Thyroid gland (tissue), 4 donors: ENCODE measurements at regions not wholly inside any gene's neighbourhood (a gene's known extent, or its start where the extent isn't known, plus 50 kb on each side); places are given as distances from the start of the nearest gene placed in this dataset.

Source experiments
- DNase-seq, 2 donors: peaks; one replicate each; pipeline ENCODE4 v3.0.0-alpha.2; 2019
- H3K27ac ChIP-seq, 3 donors: fragments of 200-600 bp; sonication (generic); 1 replicate in 2 of 3; 2 replicates in 1 of 3; pipeline ENCODE4 v1.5.1; 2016 to 2019; ENCODE audit warnings: mild to moderate bottlenecking in 1 of 3, moderate library complexity in 1 of 3
- H3K27me3 ChIP-seq: fragments of 200-600 bp; sonication (generic); one replicate; pipeline ENCODE4 v1.5.1; 2019
- H3K36me3 ChIP-seq, 2 donors: fragments of 200-600 bp; sonication (generic); one replicate each; pipeline ENCODE4 v1.5.1; 2016 to 2019
- H3K4me1 ChIP-seq, 2 donors: fragments of 200-600 bp; sonication (generic); one replicate each; pipeline ENCODE4 v1.5.1; 2017 to 2019
- H3K4me3 ChIP-seq, 3 donors: fragments of 200-600 bp; sonication (generic); replicated peaks in 1 of 3; 1 replicate in 2 of 3; 2 replicates in 1 of 3; pipeline ENCODE4 v1.5.1; 2016; ENCODE audit warnings: mild to moderate bottlenecking in 1 of 3
- H3K9me3 ChIP-seq: fragments of 200-600 bp; sonication (generic); one replicate; pipeline ENCODE4 v1.5.1; 2017
- POLR2A ChIP-seq, 2 donors: fragments of 450-650 bp; IDR thresholded peaks; one replicate each; pipeline ENCODE4 v1.6.1; 2017; ENCODE audit warnings: antibody characterized with exemption in 2 of 2, mild to moderate bottlenecking in 2 of 2, moderate library complexity in 1 of 2
- WGBS, 2 donors: methylation state at CpG; one replicate each; pipeline ENCODE4 v1.1.5; 2017; 5-methylcytosine and 5-hydroxymethylcytosine counted together
- intact Hi-C: fragments of 100-400 bp; cut with DNase I; formaldehyde crosslinking; loops from one replicate; pipeline ENCODE4 v1.15.1; 2023
- TF ChIP-seq, protein P1 (sequence below), 6 experiments: fragments of 200-600 bp in 3 of 6; fragments of 450-650 bp in 3 of 6; sonication (generic) in 3 of 6; IDR thresholded peaks; one replicate each; pipeline ENCODE4 v1.5.1; 2016 to 2019; ENCODE audit warnings: antibody characterized with exemption in 6 of 6, mild to moderate bottlenecking in 2 of 6, inconsistent platforms in 1 of 6, moderate library complexity in 1 of 6

DNA sequence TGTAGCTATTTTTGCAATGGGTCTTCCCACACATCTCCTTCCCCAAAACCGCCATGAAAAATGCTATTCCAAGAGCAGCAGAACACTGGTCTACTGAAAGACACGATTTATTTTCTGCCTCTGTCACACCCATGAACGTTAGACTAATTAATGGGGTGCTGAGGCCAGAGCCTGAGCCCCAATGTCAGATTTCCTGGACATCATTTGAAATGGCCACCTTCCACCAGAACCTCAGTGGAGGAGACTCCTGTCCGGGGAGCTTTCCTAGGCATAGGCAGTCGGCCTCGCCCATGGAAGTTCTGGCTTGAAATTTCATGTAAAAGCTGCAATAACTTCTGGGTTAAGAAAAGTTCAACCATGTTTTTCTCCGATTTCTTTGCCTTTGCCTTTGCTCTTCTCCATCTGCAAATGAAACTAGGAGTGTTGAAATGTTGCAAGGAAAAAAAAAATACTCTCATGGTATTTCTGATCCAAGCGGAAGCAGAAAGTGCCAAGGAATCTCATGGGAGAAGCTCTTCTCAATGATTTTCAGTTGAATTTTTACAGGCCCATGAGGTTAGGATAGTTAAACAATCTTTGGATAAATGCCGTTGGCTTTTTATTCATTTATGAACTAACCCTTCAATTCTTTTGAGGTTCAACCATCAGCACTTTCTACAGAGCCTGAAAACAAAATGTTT is 570.8 kb upstream of the MGMT start:
- 72 to 73% methylated on average over 9 of the region's 9 CpGs for WGBS, 2 donors
- no peak overlapping the region for H3K4me3 ChIP-seq
- peaks cover 17% of the 10 kb centered on the region in 2 donors for H3K4me1 ChIP-seq
- no peaks in the 10 kb centered on the region for H3K27me3 ChIP-seq
- TF ChIP-seq, protein P1, sequence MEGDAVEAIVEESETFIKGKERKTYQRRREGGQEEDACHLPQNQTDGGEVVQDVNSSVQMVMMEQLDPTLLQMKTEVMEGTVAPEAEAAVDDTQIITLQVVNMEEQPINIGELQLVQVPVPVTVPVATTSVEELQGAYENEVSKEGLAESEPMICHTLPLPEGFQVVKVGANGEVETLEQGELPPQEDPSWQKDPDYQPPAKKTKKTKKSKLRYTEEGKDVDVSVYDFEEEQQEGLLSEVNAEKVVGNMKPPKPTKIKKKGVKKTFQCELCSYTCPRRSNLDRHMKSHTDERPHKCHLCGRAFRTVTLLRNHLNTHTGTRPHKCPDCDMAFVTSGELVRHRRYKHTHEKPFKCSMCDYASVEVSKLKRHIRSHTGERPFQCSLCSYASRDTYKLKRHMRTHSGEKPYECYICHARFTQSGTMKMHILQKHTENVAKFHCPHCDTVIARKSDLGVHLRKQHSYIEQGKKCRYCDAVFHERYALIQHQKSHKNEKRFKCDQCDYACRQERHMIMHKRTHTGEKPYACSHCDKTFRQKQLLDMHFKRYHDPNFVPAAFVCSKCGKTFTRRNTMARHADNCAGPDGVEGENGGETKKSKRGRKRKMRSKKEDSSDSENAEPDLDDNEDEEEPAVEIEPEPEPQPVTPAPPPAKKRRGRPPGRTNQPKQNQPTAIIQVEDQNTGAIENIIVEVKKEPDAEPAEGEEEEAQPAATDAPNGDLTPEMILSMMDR (IDR thresholded peaks at IDR 0.05): no peak
- no peak for TF ChIP-seq POLR2A (IDR thresholded peaks at IDR 0.05)
- H3K9me3 ChIP-seq: no peaks in the 10 kb centered on the region
- intact Hi-C loops: no loop called here
- no peak overlapping the region for H3K27ac ChIP-seq
- H3K36me3 ChIP-seq: no peaks in the 10 kb centered on the region
- DNase-seq: no peak

DNA sequence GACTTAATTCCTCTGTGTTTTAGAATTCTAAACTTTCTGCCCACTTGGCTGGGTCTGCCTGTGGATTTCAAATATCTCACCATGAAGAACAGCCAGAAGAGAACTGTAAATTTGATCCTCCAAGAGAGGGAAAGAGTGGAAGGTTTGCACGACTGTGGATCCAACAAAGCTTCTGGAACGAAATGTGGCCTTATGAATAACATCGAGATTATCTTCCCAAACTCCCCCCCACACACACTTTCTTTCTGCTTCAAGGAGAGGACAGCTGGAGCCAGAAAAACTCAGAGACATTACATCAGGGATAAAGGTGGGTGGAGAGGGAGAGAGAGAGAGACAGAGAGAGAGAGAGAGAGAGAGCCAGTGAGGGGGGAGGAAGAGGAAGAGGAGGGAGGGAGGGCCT is 570.1 kb upstream of the MGMT start:
- Histone ChIP-seq H3K36me3 (no peaks in the 10 kb centered on the region), H3K9me3 (no peaks in the 10 kb centered on the region), H3K27ac (no peak overlapping the region), H3K27me3 (no peaks in the 10 kb centered on the region), H3K4me3 (no peak overlapping the region), H3K4me1 (peaks cover 17% of the 10 kb centered on the region in 2 donors)
- intact Hi-C loops: no loop called here
- WGBS, 2 donors: 59 to 65% methylated on average over 3 of the region's 3 CpGs
- DNase-seq: no peak
- TF ChIP-seq, protein P1 (IDR thresholded peaks at IDR 0.05): no peak
- no peak for TF ChIP-seq POLR2A (IDR thresholded peaks at IDR 0.05)

DNA sequence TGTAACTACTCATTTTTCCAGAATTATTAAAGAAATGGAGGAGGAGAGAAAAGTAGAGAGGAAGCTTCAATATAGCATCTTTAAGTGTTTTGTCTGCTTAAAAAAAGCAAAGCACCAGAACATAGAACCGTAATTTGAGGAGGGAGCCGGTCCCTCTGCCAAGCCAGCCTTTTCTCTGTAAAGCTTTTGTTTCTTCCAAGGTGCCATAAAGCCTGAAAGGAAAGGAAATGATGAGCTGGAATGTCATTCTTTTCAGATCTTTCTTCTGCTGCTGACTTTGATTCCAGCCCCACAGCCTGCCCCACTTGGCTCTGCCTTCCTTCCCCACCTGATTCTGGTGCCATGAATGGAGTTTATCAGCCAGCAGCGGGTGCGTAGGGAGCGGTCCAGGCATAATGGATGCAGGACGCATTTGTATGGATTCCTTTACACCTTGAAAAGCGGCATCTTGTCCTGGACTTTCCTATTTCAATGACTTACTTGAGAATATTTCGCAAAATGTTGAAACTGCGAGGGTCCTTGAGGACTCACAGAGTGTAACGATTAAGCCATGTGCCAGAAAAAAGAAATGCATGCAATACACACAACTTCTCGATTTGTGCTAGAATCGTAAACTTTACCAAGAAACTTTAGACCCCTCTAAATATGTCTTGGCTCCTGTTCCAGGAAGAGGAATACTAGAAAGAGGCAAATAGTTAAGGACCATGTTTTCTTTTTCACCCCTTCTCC is 569.5 kb upstream of the MGMT start:
- Histone ChIP-seq H3K4me3 (no peak overlapping the region), H3K4me1 (peaks cover 17% of the 10 kb centered on the region in 2 donors), H3K27ac (no peak overlapping the region), H3K9me3 (no peaks in the 10 kb centered on the region), H3K36me3 (no peaks in the 10 kb centered on the region), H3K27me3 (no peaks in the 10 kb centered on the region)
- 29 to 34% methylated on average over 12 of the region's 12 CpGs for WGBS, 2 donors
- peak in 1 of 2 donors; percentile 6 for DNase-seq
- TF ChIP-seq, protein P1 (IDR thresholded peaks at IDR 0.05): no peak
- TF ChIP-seq POLR2A (IDR thresholded peaks at IDR 0.05): no peak
- intact Hi-C loops: no loop called here

DNA sequence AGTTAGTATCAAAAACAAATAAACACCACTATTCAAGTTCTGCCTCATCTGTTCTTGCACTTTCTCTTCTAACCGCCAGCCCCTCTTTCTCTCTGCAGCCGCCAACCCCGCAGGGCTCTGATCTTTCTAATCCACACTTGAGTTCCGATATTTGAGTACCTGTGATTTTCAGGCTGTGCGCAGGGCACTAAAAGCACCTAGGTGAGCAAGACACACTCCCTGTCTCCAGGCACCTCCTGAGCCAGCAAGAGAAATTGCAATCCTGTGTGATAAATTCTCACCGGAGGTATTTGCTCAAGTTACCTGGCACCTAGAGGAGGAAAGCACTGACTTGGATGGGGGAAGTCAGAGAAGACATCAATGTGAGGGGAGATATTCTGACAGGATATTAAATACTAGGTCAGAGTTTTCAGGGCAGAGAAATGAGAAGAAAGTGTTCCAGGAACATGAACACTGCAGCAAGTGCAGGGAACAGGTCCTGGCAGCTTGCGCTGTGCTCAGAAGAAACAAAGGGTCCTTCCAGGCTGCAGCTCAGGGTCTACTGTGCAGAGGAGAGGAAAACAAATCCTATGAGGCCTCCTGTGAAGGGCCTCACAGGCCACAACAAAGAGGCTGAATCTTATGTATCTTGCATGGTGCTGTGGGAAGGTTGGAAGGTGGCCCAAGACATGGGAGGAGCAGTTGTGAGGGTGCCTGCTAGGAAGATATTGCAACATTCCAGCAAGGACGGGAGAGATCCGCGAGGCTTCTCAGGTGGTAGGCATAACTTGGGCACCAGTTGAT is 568.7 kb upstream of the MGMT start:
- H3K27me3 ChIP-seq: no peaks in the 10 kb centered on the region
- no peak overlapping the region for H3K4me3 ChIP-seq
- TF ChIP-seq, protein P1 (IDR thresholded peaks at IDR 0.05): no peak
- no peak for TF ChIP-seq POLR2A (IDR thresholded peaks at IDR 0.05)
- H3K4me1 ChIP-seq: peaks cover 17% of the 10 kb centered on the region in 2 donors
- peak; percentile 21 to 27 for DNase-seq
- H3K9me3 ChIP-seq: no peaks in the 10 kb centered on the region
- no peaks in the 10 kb centered on the region for H3K36me3 ChIP-seq
- 35 to 40% methylated on average over 10 of the region's 10 CpGs for WGBS, 2 donors
- intact Hi-C loops: no loop called here
- H3K27ac ChIP-seq: no peak overlapping the region

DNA sequence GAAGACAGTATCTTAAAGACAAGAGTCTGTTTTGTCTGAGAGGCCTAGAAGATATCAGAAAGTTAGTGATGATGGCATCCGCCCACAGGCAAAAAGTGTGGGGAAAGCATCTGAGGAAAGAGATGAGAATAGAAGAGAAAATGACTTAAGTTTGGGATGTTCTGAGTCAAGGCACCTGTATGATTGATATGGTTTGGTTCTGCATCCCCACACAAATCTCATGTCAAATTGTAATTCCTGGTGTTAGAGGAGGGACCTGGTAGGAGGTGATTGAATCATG is 568.2 kb upstream of the MGMT start:
- Histone ChIP-seq H3K4me1 (peaks cover 17% of the 10 kb centered on the region in 2 donors), H3K27me3 (no peaks in the 10 kb centered on the region), H3K27ac (no peak overlapping the region), H3K9me3 (no peaks in the 10 kb centered on the region), H3K36me3 (no peaks in the 10 kb centered on the region), H3K4me3 (no peak overlapping the region)
- no peak for TF ChIP-seq POLR2A (IDR thresholded peaks at IDR 0.05)
- TF ChIP-seq, protein P1 (IDR thresholded peaks at IDR 0.05): no peak
- no peak for DNase-seq
- intact Hi-C loops: no loop called here
- 90 to 98% methylated on average over 1 of the region's 1 CpG for WGBS, 2 donors
